Retina (tissue), 1 donor: ENCODE measurements at regions not wholly inside any gene's neighbourhood (a gene's known extent, or its start where the extent isn't known, plus 50 kb on each side); places are given as distances from the start of the nearest gene placed in this dataset.

ENCODE experiments used
- DNase-seq: peaks from one replicate; pipeline ENCODE4 v3.0.0-alpha.2; 2016

- peak; percentile 61 for DNase-seq
Measured at GRCh38 chr4:123856689-123857545, 460.3 kb downstream of the SPRY1 start.

DNA sequence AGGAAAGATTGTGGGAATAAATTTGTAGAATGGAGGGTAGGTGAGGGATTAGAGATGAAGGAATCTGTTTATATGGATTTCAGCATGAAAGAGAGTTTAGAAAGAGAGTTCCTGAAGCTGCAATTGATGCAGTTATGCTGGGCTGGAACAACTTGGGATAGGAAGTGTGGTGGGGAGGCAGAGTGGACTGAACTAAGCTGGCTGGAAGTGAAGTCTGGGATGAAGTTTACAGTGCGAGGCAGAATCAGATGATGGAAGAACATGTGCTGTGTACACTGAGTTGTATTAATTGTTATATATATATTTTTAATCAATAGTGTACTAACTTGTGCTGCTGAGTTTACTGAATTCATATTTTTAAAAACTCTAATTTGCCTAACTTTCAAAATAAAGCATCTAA lies 461.9 kb downstream of the SPRY1 start:
- DNase-seq = no peak

DNA sequence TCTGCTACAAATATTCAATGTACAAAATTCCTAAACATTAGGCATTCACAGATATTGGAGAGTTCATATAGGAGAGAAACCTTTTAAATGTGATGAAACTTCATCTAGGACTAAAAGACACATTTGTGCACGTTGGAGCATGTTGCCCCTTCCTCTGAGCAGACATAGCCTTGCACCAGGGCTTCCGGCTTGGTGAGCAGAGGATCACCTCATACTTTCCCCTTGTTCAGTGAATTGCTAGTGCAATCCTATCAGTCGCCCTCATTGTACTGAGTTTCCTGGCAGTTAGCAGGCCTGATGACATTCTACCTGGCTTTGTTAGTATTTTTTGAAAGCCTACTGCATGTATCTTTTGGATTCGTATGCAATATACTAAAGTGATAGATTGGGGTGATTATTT lies 466.2 kb downstream of the SPRY1 start:
- no peak for DNase-seq

DNA sequence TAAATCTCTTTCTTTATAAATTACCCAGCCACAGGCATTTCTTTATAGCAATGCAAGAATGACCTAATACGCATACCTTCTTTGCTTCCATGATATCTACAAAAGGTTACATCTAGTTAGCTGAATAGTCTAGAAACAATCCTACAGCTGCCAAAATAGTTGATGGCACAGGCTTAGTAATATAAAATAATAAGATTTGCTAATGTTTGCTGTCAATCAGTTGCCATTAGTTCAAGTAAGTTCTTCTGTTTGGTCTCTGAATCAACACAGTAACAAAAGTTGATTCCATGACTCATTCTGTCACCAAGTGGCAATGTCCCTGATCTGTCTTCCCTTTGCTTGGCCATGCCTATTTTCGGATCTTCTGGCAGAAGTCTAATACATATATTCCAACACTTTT lies 470.2 kb downstream of the SPRY1 start:
- no peak for DNase-seq

DNA sequence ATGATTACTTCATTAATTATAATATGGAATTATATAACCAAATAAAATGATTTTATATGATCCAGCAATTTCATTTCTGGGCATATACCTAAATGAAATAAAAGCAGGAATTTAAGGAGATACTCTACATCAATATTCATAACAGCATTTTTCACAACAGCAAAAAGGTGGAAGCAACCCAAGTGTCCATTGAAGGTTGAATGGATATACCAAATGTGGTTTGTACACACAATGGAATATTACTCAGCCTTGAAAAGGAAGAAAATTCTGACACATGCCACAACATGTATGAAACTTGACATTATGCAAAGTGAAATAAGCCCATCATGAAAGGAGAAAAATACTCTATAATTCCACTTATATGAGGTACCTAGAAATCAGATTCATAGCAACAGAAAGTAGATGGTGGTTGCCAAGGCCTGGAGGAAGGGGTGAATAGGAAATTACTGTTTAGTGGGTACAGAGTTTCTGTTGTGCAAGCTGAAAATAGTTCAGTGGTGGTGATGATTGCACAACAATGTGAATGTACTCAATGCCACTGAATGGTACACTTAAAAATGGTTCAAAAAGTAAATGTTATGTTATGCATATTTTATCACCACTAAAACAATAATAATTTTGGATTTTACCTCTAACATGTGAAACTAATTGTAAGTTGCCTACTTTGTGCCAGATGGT lies 471.5 kb downstream of the SPRY1 start:
- DNase-seq = no peak

DNA sequence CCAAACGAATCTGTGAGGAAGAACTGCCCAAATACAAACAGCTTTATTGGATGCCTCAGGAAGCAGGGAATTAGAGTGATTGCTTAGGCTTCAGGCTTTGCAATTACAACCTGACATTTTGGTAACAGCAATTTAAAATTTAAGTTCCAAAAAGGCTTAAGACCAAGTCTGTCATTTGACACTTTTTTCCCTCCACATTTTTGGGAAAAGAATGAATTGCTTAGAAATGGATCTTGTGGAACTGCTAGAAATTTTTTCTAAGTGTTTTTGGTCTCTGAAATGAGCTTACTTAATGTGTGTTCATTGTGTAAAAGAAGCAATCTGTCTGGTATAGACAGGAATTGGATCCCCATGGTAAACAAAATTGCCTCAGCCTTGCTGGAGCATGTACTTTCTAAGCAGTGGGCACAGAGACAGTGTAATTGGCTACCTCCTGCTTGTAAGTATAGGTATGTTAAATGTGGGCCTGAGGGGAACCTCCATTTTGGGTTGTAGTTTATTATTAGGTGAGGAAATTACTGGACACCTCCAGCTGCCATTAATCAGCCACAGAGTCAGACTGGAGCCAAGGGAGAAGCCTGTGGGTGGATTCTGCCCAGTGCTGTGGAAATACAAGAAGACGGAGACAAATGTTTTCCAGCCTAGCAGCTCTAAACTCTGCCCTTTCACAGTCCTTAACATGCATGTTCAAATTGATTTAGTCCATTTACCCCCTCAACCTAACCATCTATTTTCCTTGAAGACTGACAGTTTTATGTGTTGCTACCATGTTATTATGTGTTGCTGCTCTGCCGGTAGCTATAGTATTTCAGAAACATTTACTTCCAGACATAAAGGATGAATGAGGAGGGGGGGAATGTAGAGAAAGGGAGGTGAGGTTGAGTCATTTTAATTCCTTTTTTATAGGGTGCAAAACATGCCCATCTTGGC lies 473.0 kb downstream of the SPRY1 start:
- peak; percentile 15 for DNase-seq

GRCh38 chr4:123870216-123870876 lies 473.8 kb downstream of the SPRY1 start:
- DNase-seq = no peak

- peak; percentile 36 for DNase-seq
Measured at GRCh38 chr4:123871341-123871740, 474.7 kb downstream of the SPRY1 start.

- DNase-seq = no peak
Measured at GRCh38 chr4:123874063-123874462, 477.5 kb downstream of the SPRY1 start.

- peak; percentile 16 for DNase-seq
Measured at GRCh38 chr4:123876143-123876542, 479.5 kb downstream of the SPRY1 start.

DNA sequence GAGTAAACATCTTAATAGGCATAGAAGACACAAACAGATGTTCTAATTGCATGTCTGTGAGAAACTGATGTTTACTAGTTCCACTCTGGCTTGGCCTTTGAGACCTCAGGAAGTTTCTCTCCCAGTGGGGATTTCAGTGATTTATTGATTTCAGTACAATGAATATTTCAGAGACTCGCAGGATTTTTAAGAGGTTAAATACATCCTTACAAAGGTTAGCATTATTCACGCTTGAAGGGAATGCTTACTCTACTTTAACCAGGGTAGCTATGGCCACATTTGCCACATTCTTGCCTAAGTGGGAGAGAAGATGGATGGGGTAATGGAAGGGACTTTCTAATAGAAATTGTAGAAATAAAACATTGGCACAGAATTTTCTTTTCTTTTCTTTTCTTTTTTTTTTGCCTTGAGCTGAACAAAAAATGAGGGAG lies 480.1 kb downstream of the SPRY1 start:
- peak; percentile 21 for DNase-seq

- DNase-seq = no peak
Measured at GRCh38 chr4:123877551-123877950, 481.0 kb downstream of the SPRY1 start.

GRCh38 chr4:123878976-123879375 lies 482.4 kb downstream of the SPRY1 start:
- no peak for DNase-seq

DNA sequence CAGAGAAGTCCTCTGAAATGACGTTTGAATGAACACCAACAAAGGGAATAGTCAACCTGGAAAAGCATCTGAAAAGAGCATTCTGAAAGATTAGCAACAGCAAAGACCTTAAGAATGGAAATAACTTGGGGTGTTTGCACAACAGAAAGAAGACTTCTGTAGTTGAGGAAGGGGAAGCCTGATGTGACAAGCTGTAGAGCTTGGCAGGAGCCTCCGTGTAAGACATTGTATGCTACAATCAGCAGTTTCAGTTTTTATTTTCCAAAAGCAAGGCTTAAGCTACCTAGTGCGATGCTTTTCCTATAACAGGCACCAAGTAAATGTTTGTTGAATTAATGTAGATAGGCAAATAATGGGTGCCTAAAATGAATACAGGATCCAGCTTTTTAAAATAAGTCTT lies 484.0 kb downstream of the SPRY1 start:
- DNase-seq = no peak

DNA sequence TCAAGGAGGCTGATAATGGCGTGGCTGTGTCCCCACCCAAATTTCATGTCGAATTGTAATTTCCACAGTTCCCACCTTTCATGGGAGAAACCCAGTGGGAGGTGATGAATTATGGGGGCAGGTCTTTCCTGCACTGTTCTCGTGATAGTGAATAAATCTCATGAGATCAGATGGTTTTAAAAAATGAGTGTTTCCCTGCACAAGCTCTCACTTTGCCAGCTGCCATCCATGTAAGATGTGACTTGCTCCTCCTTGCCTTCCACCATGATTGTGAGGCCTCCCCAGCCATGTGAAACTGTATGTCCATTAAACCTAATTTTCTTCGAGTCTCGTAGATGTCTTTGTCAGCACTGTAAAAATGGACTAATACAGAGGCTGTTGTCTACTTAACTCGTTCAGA lies 488.3 kb downstream of the SPRY1 start:
- no peak for DNase-seq

GRCh38 chr4:123889507-123889906 lies 492.9 kb downstream of the SPRY1 start:
- DNase-seq = no peak

DNA sequence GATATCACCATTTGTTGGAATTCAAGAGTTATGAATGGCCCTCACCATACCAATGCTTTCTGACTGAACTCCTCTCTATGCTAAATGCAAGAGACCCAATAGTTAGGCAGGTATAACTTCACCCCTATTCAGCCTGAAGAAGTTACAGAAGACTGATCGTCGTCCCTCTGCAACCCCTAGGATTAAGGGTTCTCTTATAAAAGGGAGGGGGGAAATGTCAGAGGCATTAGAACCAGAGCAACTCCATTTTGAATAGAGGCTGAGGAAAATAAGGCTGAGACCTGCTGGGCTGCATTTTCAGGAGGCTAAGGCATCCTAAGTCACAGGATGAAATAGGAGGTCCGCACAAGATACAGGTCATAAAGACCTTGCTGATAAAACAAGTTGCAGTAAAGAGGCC lies 494.3 kb downstream of the SPRY1 start:
- DNase-seq = no peak

- no peak for DNase-seq
Measured at GRCh38 chr4:123891881-123892280, 495.3 kb downstream of the SPRY1 start.

DNA sequence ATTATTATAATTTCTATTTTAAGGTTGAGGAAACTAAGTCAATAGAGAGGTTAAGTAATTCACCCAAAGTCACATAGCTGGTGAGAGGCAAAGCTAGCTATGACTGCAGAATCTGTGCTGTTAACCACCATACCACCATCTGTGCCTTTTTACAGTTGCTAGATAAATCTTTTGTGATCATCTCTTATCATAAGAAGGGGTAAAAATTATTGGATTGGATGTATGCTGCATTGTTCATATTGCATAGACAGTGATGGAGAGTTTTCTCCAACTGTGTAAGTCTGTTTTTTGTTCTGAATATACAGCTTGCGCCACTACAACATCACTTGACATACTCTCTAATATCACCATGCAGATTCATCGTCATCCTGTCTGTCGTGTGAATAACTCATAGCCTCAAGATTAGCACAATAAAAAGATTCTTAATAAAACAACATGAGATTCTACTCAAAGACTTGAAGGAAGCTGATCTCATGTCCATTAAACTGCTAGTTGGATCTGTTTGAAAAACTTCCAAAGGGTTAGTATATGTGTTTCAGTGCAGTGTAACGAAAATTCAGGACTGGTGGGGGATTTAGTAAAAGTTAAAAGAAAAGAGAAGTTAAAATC lies 495.9 kb downstream of the SPRY1 start:
- DNase-seq = no peak

- no peak for DNase-seq
Measured at GRCh38 chr4:123893011-123893981, 496.7 kb downstream of the SPRY1 start.
